GM12892 (cell line): ENCODE measurements at regions not wholly inside any gene's neighbourhood (a gene's known extent, or its start where the extent isn't known, plus 50 kb on each side); places are given as distances from the start of the nearest gene placed in this dataset.

ENCODE experiments used
- POLR2A ChIP-seq: IDR thresholded peaks from 2 replicates; pipeline ENCODE4 v1.6.1; 2011; ENCODE audit warnings: low read depth, low read length, control low read depth
- TAF1 ChIP-seq: IDR thresholded peaks from 2 replicates; pipeline ENCODE4 v1.6.1; 2011; ENCODE audit warnings: low read depth, mild to moderate bottlenecking, control low read depth, low read length, borderline replicate concordance

- TF ChIP-seq TAF1, result no peak
- TF ChIP-seq POLR2A, result no peak
Measured at GRCh38 chr7:116150588-116150987, 59.8 kb upstream of the TES start.
